Neural progenitor cell (in vitro differentiated cells): ENCODE measurements at regions not wholly inside any gene's neighbourhood (a gene's known extent, or its start where the extent isn't known, plus 50 kb on each side); places are given as distances from the start of the nearest gene placed in this dataset.

Source experiments
- EZH2 ChIP-seq: fragments of 200-600 bp; sonication (generic); IDR thresholded peaks from 2 replicates; pipeline ENCODE4 v1.6.1; 2017; ENCODE audit warnings: antibody characterized with exemption, mild to moderate bottlenecking, moderate library complexity
- EZH2phosphoT487 ChIP-seq: fragments of 200-600 bp; sonication (generic); IDR thresholded peaks from 2 replicates; pipeline ENCODE4 v1.6.1; 2017; ENCODE audit warnings: antibody characterized with exemption
- TF ChIP-seq, protein P1 (sequence below): fragments of 200-600 bp; sonication (generic); IDR thresholded peaks from 2 replicates; pipeline ENCODE4 v1.5.1; 2017; ENCODE audit warnings: antibody characterized with exemption, mild to moderate bottlenecking

DNA sequence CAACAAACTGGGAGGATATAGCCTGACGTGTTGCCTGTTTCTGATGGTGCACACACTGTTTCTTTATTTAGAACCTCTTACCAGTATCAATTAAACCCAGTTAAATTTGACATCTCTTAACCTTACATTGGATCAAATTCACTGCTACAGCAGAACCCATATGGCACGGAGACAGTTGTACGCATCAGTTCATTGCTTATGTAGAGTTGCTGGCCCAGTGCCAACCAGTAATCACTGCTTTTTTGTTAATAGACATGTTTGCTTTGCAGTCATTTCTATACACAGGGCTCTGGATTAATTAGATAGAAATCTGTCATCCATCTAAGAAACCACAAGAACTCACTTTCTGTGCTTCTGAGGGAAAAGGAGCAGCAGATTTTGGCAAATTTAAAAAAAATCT lies 154.0 kb downstream of the RWDD3 start:
- TF ChIP-seq, protein P1, sequence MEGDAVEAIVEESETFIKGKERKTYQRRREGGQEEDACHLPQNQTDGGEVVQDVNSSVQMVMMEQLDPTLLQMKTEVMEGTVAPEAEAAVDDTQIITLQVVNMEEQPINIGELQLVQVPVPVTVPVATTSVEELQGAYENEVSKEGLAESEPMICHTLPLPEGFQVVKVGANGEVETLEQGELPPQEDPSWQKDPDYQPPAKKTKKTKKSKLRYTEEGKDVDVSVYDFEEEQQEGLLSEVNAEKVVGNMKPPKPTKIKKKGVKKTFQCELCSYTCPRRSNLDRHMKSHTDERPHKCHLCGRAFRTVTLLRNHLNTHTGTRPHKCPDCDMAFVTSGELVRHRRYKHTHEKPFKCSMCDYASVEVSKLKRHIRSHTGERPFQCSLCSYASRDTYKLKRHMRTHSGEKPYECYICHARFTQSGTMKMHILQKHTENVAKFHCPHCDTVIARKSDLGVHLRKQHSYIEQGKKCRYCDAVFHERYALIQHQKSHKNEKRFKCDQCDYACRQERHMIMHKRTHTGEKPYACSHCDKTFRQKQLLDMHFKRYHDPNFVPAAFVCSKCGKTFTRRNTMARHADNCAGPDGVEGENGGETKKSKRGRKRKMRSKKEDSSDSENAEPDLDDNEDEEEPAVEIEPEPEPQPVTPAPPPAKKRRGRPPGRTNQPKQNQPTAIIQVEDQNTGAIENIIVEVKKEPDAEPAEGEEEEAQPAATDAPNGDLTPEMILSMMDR, result no peak
- TF ChIP-seq EZH2 (no peak), EZH2phosphoT487 (no peak)
